ENCODE measurements at regions not wholly inside any gene's neighbourhood (a gene's known extent, or its start where the extent isn't known, plus 50 kb on each side); places are given as distances from the start of the nearest gene placed in this dataset.

- Histone ChIP-seq H3K27ac (ENCODE audit: low read length) (no peak overlapping the region), H3K27me3 (ENCODE audit: low read length) (no peaks in the 10 kb centered on the region), H3K9me2 (replicated peaks; ENCODE audit: low read length) (no peaks in the 10 kb centered on the region), H3K9me3 (ENCODE audit: low read length) (no peaks in the 10 kb centered on the region), H3K4me2 (ENCODE audit: low read length) (no peak overlapping the region), H3K4me3 (ENCODE audit: low read length) (no peak overlapping the region), H3K79me2 (ENCODE audit: low read length) (no peaks in the 10 kb centered on the region), H3K9ac (ENCODE audit: low read length) (no peak overlapping the region), H3K4me1 (ENCODE audit: insufficient read depth, low read length) (no peaks in the 10 kb centered on the region), H2AFZ (ENCODE audit: low read length) (no peak overlapping the region), H3F3A (ENCODE audit: low read length, unreplicated experiment) (no peaks in the 10 kb centered on the region), H4K20me1 (ENCODE audit: low read length) (no peaks in the 10 kb centered on the region), H3K36me3 (ENCODE audit: low read depth, low read length) (no peaks in the 10 kb centered on the region)
- DNase-seq (no peak), ATAC-seq (no peak)
- intact Hi-C loops (cut with micrococcal nuclease), result no loop called here
- TF ChIP-seq CTCF (conservative IDR thresholded peaks at IDR 0.05; ENCODE audit: low read depth, low read length) (no peak), EZH2 (IDR thresholded peaks at IDR 0.05; ENCODE audit: low read length, unreplicated experiment) (no peak), EZH2phosphoT487 (IDR thresholded peaks at IDR 0.05; ENCODE audit: borderline replicate concordance, low read length) (no peak)
- CTCF ChIA-PET, result no interaction called here
- no TSS peak for BruUV-seq (replicated peaks)
- POLR2A ChIA-PET (ENCODE audit: unreplicated experiment), result no interaction called here
Measured at GRCh38 chr15:38017721-38018120, 83.3 kb downstream of the TMCO5A start.

- Histone ChIP-seq H3K9me2 (replicated peaks; ENCODE audit: low read length) (no peaks in the 10 kb centered on the region), H3F3A (ENCODE audit: low read length, unreplicated experiment) (no peaks in the 10 kb centered on the region), H3K27me3 (ENCODE audit: low read length) (no peaks in the 10 kb centered on the region), H3K4me1 (ENCODE audit: insufficient read depth, low read length) (no peaks in the 10 kb centered on the region), H3K27ac (ENCODE audit: low read length) (no peak overlapping the region), H3K4me3 (ENCODE audit: low read length) (no peak overlapping the region), H3K9me3 (ENCODE audit: low read length) (no peaks in the 10 kb centered on the region), H3K4me2 (ENCODE audit: low read length) (no peak overlapping the region), H4K20me1 (ENCODE audit: low read length) (no peaks in the 10 kb centered on the region), H3K79me2 (ENCODE audit: low read length) (no peaks in the 10 kb centered on the region), H3K9ac (ENCODE audit: low read length) (no peak overlapping the region), H3K36me3 (ENCODE audit: low read depth, low read length) (no peaks in the 10 kb centered on the region), H2AFZ (ENCODE audit: low read length) (no peak overlapping the region)
- DNase-seq, result no peak
- no peak for ATAC-seq
- no TSS peak for BruUV-seq (replicated peaks)
- POLR2A ChIA-PET (ENCODE audit: unreplicated experiment), result no interaction called here
- intact Hi-C loops (cut with micrococcal nuclease), result no loop called here
- TF ChIP-seq EZH2 (IDR thresholded peaks at IDR 0.05; ENCODE audit: low read length, unreplicated experiment) (no peak), EZH2phosphoT487 (IDR thresholded peaks at IDR 0.05; ENCODE audit: borderline replicate concordance, low read length) (no peak), CTCF (conservative IDR thresholded peaks at IDR 0.05; ENCODE audit: low read depth, low read length) (no peak)
- CTCF ChIA-PET, result interaction anchor here (0.7 kb wide), 1 partner anchor 1183 kb away, joined by 3 read pairs; no protein-coding TSS in a partner anchor
Measured at GRCh38 chr15:38019066-38019465, 84.6 kb downstream of the TMCO5A start.

- Histone ChIP-seq H3K4me2 (ENCODE audit: low read length) (no peak overlapping the region), H3K27ac (ENCODE audit: low read length) (no peak overlapping the region), H3K27me3 (ENCODE audit: low read length) (no peaks in the 10 kb centered on the region), H3K9ac (ENCODE audit: low read length) (no peak overlapping the region), H2AFZ (ENCODE audit: low read length) (no peak overlapping the region), H3K9me3 (ENCODE audit: low read length) (no peaks in the 10 kb centered on the region), H3K4me3 (ENCODE audit: low read length) (no peak overlapping the region), H3K4me1 (ENCODE audit: insufficient read depth, low read length) (no peaks in the 10 kb centered on the region), H3F3A (ENCODE audit: low read length, unreplicated experiment) (no peaks in the 10 kb centered on the region), H3K9me2 (replicated peaks; ENCODE audit: low read length) (no peaks in the 10 kb centered on the region), H3K36me3 (ENCODE audit: low read depth, low read length) (no peaks in the 10 kb centered on the region), H3K79me2 (ENCODE audit: low read length) (no peaks in the 10 kb centered on the region), H4K20me1 (ENCODE audit: low read length) (no peaks in the 10 kb centered on the region)
- DNase-seq (no peak), ATAC-seq (no peak)
- TF ChIP-seq EZH2 (IDR thresholded peaks at IDR 0.05; ENCODE audit: low read length, unreplicated experiment) (no peak), CTCF (conservative IDR thresholded peaks at IDR 0.05; ENCODE audit: low read depth, low read length) (no peak), EZH2phosphoT487 (IDR thresholded peaks at IDR 0.05; ENCODE audit: borderline replicate concordance, low read length) (no peak)
- intact Hi-C loops (cut with micrococcal nuclease), result no loop called here
- ChIA-PET CTCF (no interaction called here), POLR2A (ENCODE audit: unreplicated experiment) (interaction anchor here (0.6 kb wide), 1 partner anchor 275 kb away, joined by 3 read pairs; no protein-coding TSS in a partner anchor)
- BruUV-seq (replicated peaks), result no TSS peak
Measured at GRCh38 chr15:38021259-38021658, 86.8 kb downstream of the TMCO5A start.
